ENCODE measurements at regions not wholly inside any gene's neighbourhood (a gene's known extent, or its start where the extent isn't known, plus 50 kb on each side); places are given as distances from the start of the nearest gene placed in this dataset.

GRCh38 chr9:93829271-93830011 lies 125.7 kb downstream of the BARX1 start:
- peaks cover 23 to 49% (median 35%) of the 10 kb centered on the region in 4 donors for H3K4me1 ChIP-seq
- H3K36me3 ChIP-seq, result no peaks in the 10 kb centered on the region
- H3K27me3 ChIP-seq, result peaks cover 0 to 28% (median 11%) of the 10 kb centered on the region in 3 donors
- no peak overlapping the region for H3K4me3 ChIP-seq
- TF ChIP-seq POLR2AphosphoS5 (IDR thresholded peaks at IDR 0.05) (no peak), POLR2A (IDR thresholded peaks at IDR 0.05) (no peak), EP300 (IDR thresholded peaks at IDR 0.05) (no peak)
- TF ChIP-seq, protein P1, sequence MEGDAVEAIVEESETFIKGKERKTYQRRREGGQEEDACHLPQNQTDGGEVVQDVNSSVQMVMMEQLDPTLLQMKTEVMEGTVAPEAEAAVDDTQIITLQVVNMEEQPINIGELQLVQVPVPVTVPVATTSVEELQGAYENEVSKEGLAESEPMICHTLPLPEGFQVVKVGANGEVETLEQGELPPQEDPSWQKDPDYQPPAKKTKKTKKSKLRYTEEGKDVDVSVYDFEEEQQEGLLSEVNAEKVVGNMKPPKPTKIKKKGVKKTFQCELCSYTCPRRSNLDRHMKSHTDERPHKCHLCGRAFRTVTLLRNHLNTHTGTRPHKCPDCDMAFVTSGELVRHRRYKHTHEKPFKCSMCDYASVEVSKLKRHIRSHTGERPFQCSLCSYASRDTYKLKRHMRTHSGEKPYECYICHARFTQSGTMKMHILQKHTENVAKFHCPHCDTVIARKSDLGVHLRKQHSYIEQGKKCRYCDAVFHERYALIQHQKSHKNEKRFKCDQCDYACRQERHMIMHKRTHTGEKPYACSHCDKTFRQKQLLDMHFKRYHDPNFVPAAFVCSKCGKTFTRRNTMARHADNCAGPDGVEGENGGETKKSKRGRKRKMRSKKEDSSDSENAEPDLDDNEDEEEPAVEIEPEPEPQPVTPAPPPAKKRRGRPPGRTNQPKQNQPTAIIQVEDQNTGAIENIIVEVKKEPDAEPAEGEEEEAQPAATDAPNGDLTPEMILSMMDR (IDR thresholded peaks at IDR 0.05), result no peak
- WGBS, 5 donors, result 39 to 50% (median 44%) methylated on average over 13 to 15 of the region's 15 CpGs
- peak overlapping the region in 3 of 5 donors; percentile 33 to 82 (median 34) for H3K27ac ChIP-seq
- DNase-seq, result no peak
- intact Hi-C loops (cut with DNase I; ENCODE audit: low total_unique reads), result no loop called here
- H3K9me3 ChIP-seq, result no peaks in the 10 kb centered on the region

DNA sequence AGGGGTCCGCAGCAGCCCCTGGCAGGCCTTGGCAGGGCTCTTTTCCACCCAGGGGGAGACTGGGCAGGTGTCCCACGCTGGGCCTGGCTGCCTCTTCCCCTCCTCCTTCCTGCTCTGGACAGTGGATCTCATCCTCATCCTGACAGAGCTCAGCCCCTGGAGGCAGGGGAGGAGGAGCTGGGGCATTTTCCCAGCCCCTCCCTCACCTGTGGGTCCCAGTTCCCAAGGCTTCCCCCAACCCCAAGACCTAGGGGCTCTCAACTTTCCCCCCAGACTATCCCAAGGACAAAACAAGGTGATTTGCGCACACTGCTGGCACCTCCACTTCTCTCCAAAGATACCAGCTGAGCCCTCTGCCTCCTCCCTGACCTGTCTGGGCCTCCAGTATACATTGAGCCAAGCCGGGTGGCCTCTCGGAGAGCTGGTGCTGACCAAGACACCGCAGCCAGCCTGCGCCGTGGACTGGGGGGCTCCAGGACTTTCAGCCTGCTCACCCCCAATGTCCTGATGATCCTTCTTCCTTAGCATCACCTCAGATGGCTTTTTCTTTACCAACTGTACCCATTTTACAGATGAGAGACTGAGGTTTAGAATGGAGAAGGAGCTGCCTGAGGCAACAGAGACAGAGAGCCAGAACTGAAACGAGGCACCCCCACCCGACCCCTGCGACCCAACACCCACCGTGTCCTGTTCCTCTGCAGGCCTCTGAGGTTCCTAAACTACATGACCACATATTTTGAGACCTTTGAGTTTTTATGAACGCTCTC lies 126.6 kb downstream of the BARX1 start:
- intact Hi-C loops (cut with DNase I; ENCODE audit: low total_unique reads), result no loop called here
- WGBS, 5 donors, result 78 to 82% (median 79%) methylated on average over 13 of the region's 13 CpGs
- H3K9me3 ChIP-seq, result no peaks in the 10 kb centered on the region
- H3K4me3 ChIP-seq, result peak overlapping the region in 1 of 4 donors; percentile 40
- H3K4me1 ChIP-seq, result peaks cover 23 to 49% (median 35%) of the 10 kb centered on the region in 4 donors
- H3K36me3 ChIP-seq, result no peaks in the 10 kb centered on the region
- peaks cover 0 to 28% (median 11%) of the 10 kb centered on the region in 3 donors for H3K27me3 ChIP-seq
- TF ChIP-seq EP300 (IDR thresholded peaks at IDR 0.05) (no peak), POLR2AphosphoS5 (IDR thresholded peaks at IDR 0.05) (no peak), POLR2A (IDR thresholded peaks at IDR 0.05) (no peak)
- TF ChIP-seq, protein P1 (IDR thresholded peaks at IDR 0.05), result no peak
- peak overlapping the region in 4 of 5 donors; percentile 56 to 82 (median 72) for H3K27ac ChIP-seq
- no peak for DNase-seq

GRCh38 chr9:93827545-93828330 lies 127.4 kb downstream of the BARX1 start:
- H3K4me1 ChIP-seq, result peaks cover 23 to 49% (median 35%) of the 10 kb centered on the region in 4 donors
- peaks cover 0 to 28% (median 11%) of the 10 kb centered on the region in 3 donors for H3K27me3 ChIP-seq
- H3K27ac ChIP-seq, result peak overlapping the region in 4 of 5 donors; percentile 56 to 82 (median 72)
- no peaks in the 10 kb centered on the region for H3K9me3 ChIP-seq
- TF ChIP-seq, protein P1 (IDR thresholded peaks at IDR 0.05), result peak in 5 of 7 experiments; percentile 50 to 83 (median 75)
- no peak for TF ChIP-seq POLR2A (IDR thresholded peaks at IDR 0.05)
- peak in 1 of 3 donors; percentile 6 for TF ChIP-seq POLR2AphosphoS5 (IDR thresholded peaks at IDR 0.05)
- no peak for TF ChIP-seq EP300 (IDR thresholded peaks at IDR 0.05)
- WGBS, 5 donors, result 14 to 44% (median 17%) methylated on average over 16 to 43 of the region's 43 CpGs
- intact Hi-C loops (cut with DNase I; ENCODE audit: low total_unique reads), result no loop called here
- peak; percentile 55 to 87 for DNase-seq
- H3K4me3 ChIP-seq, result peak overlapping the region; percentile 27 to 40 (median 32)
- no peaks in the 10 kb centered on the region for H3K36me3 ChIP-seq

Measured in stomach (tissue), 8 donors.